ENCODE measurements at regions not wholly inside any gene's neighbourhood (a gene's known extent, or its start where the extent isn't known, plus 50 kb on each side); places are given as distances from the start of the nearest gene placed in this dataset.

- Mint-ChIP-seq H3K9me3 (ENCODE audit: insufficient read depth) (no peaks in the 10 kb centered on the region), H3K27ac (no peak overlapping the region), H3K4me1 (no peaks in the 10 kb centered on the region), H3K4me3 (no peak overlapping the region), H3K27me3 (no peaks in the 10 kb centered on the region)
- no peak for DNase-seq
- ChIA-PET POLR2A (no interaction called here), CTCF (no interaction called here)
- H3K4me1 ChIP-seq (ENCODE audit: control insufficient read depth in 2 of 2, insufficient read depth in 2 of 2, low read length in 2 of 2): no peaks in the 10 kb centered on the region
- no peak overlapping the region for H3K4me3 ChIP-seq (ENCODE audit: control extremely low read depth in 1 of 5, extremely low read depth in 1 of 5, insufficient read depth in 1 of 5, low read depth in 2 of 5, low read length in 4 of 5)
- H3K9ac ChIP-seq (ENCODE audit: low read length): no peak overlapping the region
- intact Hi-C loops (cut with micrococcal nuclease): no loop called here
- no peak overlapping the region for H2AFZ ChIP-seq (ENCODE audit: insufficient read depth, low read depth, low read length, poor library complexity, severe bottlenecking)
- no peaks in the 10 kb centered on the region for H3K79me2 ChIP-seq (ENCODE audit: control insufficient read depth, insufficient read depth, low read length)
- no peaks in the 10 kb centered on the region for H3K36me3 ChIP-seq (replicated peaks in 1 of 2; ENCODE audit: control extremely low read depth in 1 of 2, control insufficient read depth in 1 of 2, extremely low read depth in 1 of 2, insufficient read depth in 2 of 2, low read length in 1 of 2)
- no peak overlapping the region for H3K4me2 ChIP-seq (replicated peaks; ENCODE audit: low read depth, low read length, poor library complexity, severe bottlenecking)
- WGBS (ENCODE audit: insufficient coverage): 65% methylated on average over 5 of the region's 11 CpGs
- peaks cover 0 to 6% (median 0%) of the 10 kb centered on the region in 3 donors for H3K9me3 ChIP-seq (ENCODE audit: control extremely low read depth in 1 of 3, control insufficient read depth in 2 of 3, insufficient read depth in 1 of 3, low read length in 2 of 3)
- no peak overlapping the region for H3K27ac ChIP-seq (ENCODE audit: low read length in 2 of 2)
- H4K20me1 ChIP-seq (ENCODE audit: control insufficient read depth, insufficient read depth, low read length, poor library complexity, severe bottlenecking): no peaks in the 10 kb centered on the region
- no peak for ATAC-seq (ENCODE audit: low read depth)
- TF ChIP-seq EZH2 (IDR thresholded peaks at IDR 0.05; ENCODE audit: borderline replicate concordance, insufficient read depth, low read depth, low read length, poor library complexity, severe bottlenecking) (no peak), CTCF (IDR thresholded peaks at IDR 0.05) (no peak)
- H3K27me3 ChIP-seq (replicated peaks in 1 of 4; ENCODE audit: control extremely low read depth in 1 of 4, control insufficient read depth in 3 of 4, insufficient read depth in 4 of 4, low read length in 3 of 4): no peaks in the 10 kb centered on the region
These were observed 115.2 kb downstream of the IRX5 start for GRCh38 chr16:55045756-55046460.

DNA sequence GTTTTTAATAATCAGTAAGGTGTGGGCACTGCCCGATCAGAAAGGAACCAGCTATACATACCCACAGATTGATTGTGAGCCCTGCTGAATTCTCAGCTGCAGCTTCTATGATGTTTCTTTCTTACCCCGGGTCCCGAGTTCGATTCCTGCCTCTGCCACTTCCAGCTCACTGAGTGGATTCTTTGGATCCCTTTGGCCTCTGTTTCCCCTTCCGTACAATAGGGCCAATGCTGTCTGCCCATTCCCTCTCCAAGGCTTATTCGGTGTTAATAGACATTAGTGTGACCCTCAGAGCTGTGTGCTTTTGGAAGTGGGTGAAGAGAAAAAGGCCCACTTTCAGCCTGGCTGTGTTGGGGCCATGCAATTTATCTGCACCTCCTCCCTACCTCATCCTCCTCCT is 115.8 kb downstream of the IRX5 start:
- Histone ChIP-seq H3K9ac (ENCODE audit: low read length) (no peak overlapping the region), H3K27me3 (replicated peaks in 1 of 4; ENCODE audit: control extremely low read depth in 1 of 4, control insufficient read depth in 3 of 4, insufficient read depth in 4 of 4, low read length in 3 of 4) (no peaks in the 10 kb centered on the region), H3K79me2 (ENCODE audit: control insufficient read depth, insufficient read depth, low read length) (no peaks in the 10 kb centered on the region), H3K4me3 (ENCODE audit: control extremely low read depth in 1 of 5, extremely low read depth in 1 of 5, insufficient read depth in 1 of 5, low read depth in 2 of 5, low read length in 4 of 5) (no peak overlapping the region), H2AFZ (ENCODE audit: insufficient read depth, low read depth, low read length, poor library complexity, severe bottlenecking) (no peak overlapping the region), H3K4me1 (ENCODE audit: control insufficient read depth in 2 of 2, insufficient read depth in 2 of 2, low read length in 2 of 2) (no peaks in the 10 kb centered on the region), H3K27ac (ENCODE audit: low read length in 2 of 2) (no peak overlapping the region), H3K36me3 (replicated peaks in 1 of 2; ENCODE audit: control extremely low read depth in 1 of 2, control insufficient read depth in 1 of 2, extremely low read depth in 1 of 2, insufficient read depth in 2 of 2, low read length in 1 of 2) (no peaks in the 10 kb centered on the region), H4K20me1 (ENCODE audit: control insufficient read depth, insufficient read depth, low read length, poor library complexity, severe bottlenecking) (no peaks in the 10 kb centered on the region), H3K9me3 (ENCODE audit: control extremely low read depth in 1 of 3, control insufficient read depth in 2 of 3, insufficient read depth in 1 of 3, low read length in 2 of 3) (peaks cover 0 to 6% (median 0%) of the 10 kb centered on the region in 3 donors), H3K4me2 (replicated peaks; ENCODE audit: low read depth, low read length, poor library complexity, severe bottlenecking) (no peak overlapping the region)
- ChIA-PET CTCF (no interaction called here), POLR2A (no interaction called here)
- Mint-ChIP-seq H3K4me3 (no peak overlapping the region), H3K27ac (no peak overlapping the region), H3K4me1 (no peaks in the 10 kb centered on the region), H3K9me3 (ENCODE audit: insufficient read depth) (no peaks in the 10 kb centered on the region), H3K27me3 (no peaks in the 10 kb centered on the region)
- 100% methylated on average over 4 of the region's 6 CpGs for WGBS (ENCODE audit: insufficient coverage)
- no peak for TF ChIP-seq CTCF (IDR thresholded peaks at IDR 0.05)
- no peak for TF ChIP-seq EZH2 (IDR thresholded peaks at IDR 0.05; ENCODE audit: borderline replicate concordance, insufficient read depth, low read depth, low read length, poor library complexity, severe bottlenecking)
- ATAC-seq (ENCODE audit: low read depth) (no peak), DNase-seq (no peak)
- intact Hi-C loops (cut with micrococcal nuclease): no loop called here
